H1 (cell line): ENCODE measurements at regions not wholly inside any gene's neighbourhood (a gene's known extent, or its start where the extent isn't known, plus 50 kb on each side); places are given as distances from the start of the nearest gene placed in this dataset.

Source experiments
- CTCF ChIA-PET: fragments of 300-600 bp; sonication (Branson Sonifier 250); formaldehyde crosslinking; loops from one replicate; lab custom pipeline; 2021; ENCODE audit not compliant: partially characterized antibody; lab: Charles Lee
- POLR2A ChIA-PET: fragments of 300-600 bp; sonication (Branson Sonifier 250); formaldehyde crosslinking; loops from one replicate; lab custom pipeline; 2021; ENCODE audit warnings: inconsistent platforms; ENCODE audit not compliant: partially characterized antibody; lab: Charles Lee
- DNase-seq, 2 experiments: peaks; one replicate each; pipeline versions ENCODE4 v3.0.0 to v3.0.0-alpha.2; 2010 to 2022; ENCODE audit warnings: low spot score in 2 of 2, low read depth in 1 of 2, mixed read lengths in 1 of 2
- FAIRE-seq: peaks from 2 replicates; lab custom pipeline; 2011; peaks lifted over from hg19 to GRCh38; lab: Jason Lieb, UNC
- H2AFZ ChIP-seq: 2 replicates; pipeline ENCODE4 v1.8.1; 2012; ENCODE audit warnings: low read length, inconsistent platforms
- H2AK5ac ChIP-seq: 2 replicates; pipeline ENCODE4 v1.6.1; 2013; ENCODE audit warnings: low read depth, low read length
- H2BK120ac ChIP-seq: replicated peaks from 2 replicates; pipeline ENCODE3; 2013; ENCODE audit warnings: low read depth, low read length, inconsistent platforms
- H2BK12ac ChIP-seq: 2 replicates; pipeline ENCODE4 v1.6.1; 2013; ENCODE audit warnings: low read depth, low read length
- H2BK15ac ChIP-seq: 2 replicates; pipeline ENCODE4 v1.6.1; 2013; ENCODE audit warnings: low read length
- H2BK20ac ChIP-seq: 2 replicates; pipeline ENCODE4 v1.6.1; 2013; ENCODE audit warnings: low read length
- H2BK5ac ChIP-seq: 2 replicates; pipeline ENCODE4 v1.6.1; 2013; ENCODE audit warnings: low read depth, low read length
- H3K14ac ChIP-seq: 2 replicates; pipeline ENCODE4 v1.6.1; 2013; ENCODE audit warnings: inconsistent platforms; ENCODE audit not compliant: insufficient read length
- H3K18ac ChIP-seq: 2 replicates; pipeline ENCODE4 v1.6.1; 2013; ENCODE audit warnings: low read length; ENCODE audit errors: extremely low read depth
- H3K23ac ChIP-seq: 2 replicates; pipeline ENCODE4 v1.6.1; 2013; ENCODE audit warnings: inconsistent platforms; ENCODE audit not compliant: insufficient read length
- H3K23me2 ChIP-seq: 2 replicates; pipeline ENCODE4 v1.6.1; 2013; ENCODE audit warnings: low read depth, low read length
- H3K27ac ChIP-seq: 2 replicates; pipeline ENCODE4 v1.6.1; 2011; ENCODE audit warnings: low read depth, low read length, inconsistent platforms
- H3K27me3 ChIP-seq, 4 experiments: replicated peaks in 1 of 4; 1 replicate in 1 of 4; 2 replicates in 3 of 4; pipeline versions ENCODE4 v1.6.1 to v1.8.1; 2011 to 2013; ENCODE audit warnings: low read length in 3 of 4, mild to moderate bottlenecking in 3 of 4, inconsistent platforms in 2 of 4, mixed read lengths in 2 of 4, moderate library complexity in 1 of 4; ENCODE audit not compliant: control insufficient read depth in 3 of 4, insufficient read depth in 3 of 4; ENCODE audit errors: extremely low read depth in 1 of 4
- H3K36me3 ChIP-seq, 4 experiments: 2 replicates each; pipeline versions ENCODE4 v1.6.1 to v1.8.1; 2011 to 2013; ENCODE audit warnings: mild to moderate bottlenecking in 4 of 4, low read length in 3 of 4, moderate library complexity in 2 of 4, control low read depth in 1 of 4, inconsistent platforms in 1 of 4; ENCODE audit not compliant: insufficient read depth in 4 of 4, control insufficient read depth in 2 of 4
- H3K4ac ChIP-seq: replicated peaks from 2 replicates; pipeline ENCODE3; 2013; ENCODE audit warnings: low read length, low read depth, mixed read lengths, inconsistent platforms; ENCODE audit not compliant: insufficient read length
- H3K4me1 ChIP-seq, 4 experiments: replicated peaks in 1 of 4; 1 replicate in 1 of 4; 2 replicates in 3 of 4; pipeline versions ENCODE4 v1.6.1 to v1.8.1; 2011 to 2013; ENCODE audit warnings: low read length in 3 of 4, inconsistent platforms in 2 of 4, mixed read lengths in 1 of 4; ENCODE audit not compliant: insufficient read depth in 4 of 4, control insufficient read depth in 3 of 4
- H3K4me2 ChIP-seq, 2 experiments: 2 replicates each; pipeline versions ENCODE4 v1.6.1 to v1.8.1; 2011 to 2013; ENCODE audit warnings: low read depth in 2 of 2, low read length in 2 of 2, control low read depth in 1 of 2, inconsistent platforms in 1 of 2, mild to moderate bottlenecking in 1 of 2; ENCODE audit not compliant: insufficient read depth in 1 of 2
- H3K4me3 ChIP-seq, 4 experiments: fragments of 200-600, 300-600 bp in 1 of 4; sonication (generic), shearing (Covaris generic), sonication (Bioruptor Twin) in 1 of 4; 2 replicates each; pipeline versions ENCODE4 v1.5.1 to v1.8.1; 2011 to 2016; ENCODE audit warnings: low read length in 4 of 4, low read depth in 3 of 4, control low read depth in 2 of 4, inconsistent platforms in 2 of 4, mild to moderate bottlenecking in 2 of 4, mixed read lengths in 1 of 4, moderate library complexity in 1 of 4; ENCODE audit not compliant: insufficient read depth in 2 of 4; ENCODE audit errors: extremely low read depth in 1 of 4
- H3K56ac ChIP-seq: replicated peaks from 2 replicates; pipeline ENCODE3; 2013; ENCODE audit warnings: low read depth, mild to moderate bottlenecking, mixed read lengths, low read length, inconsistent platforms; ENCODE audit not compliant: insufficient read length
- H3K79me1 ChIP-seq: 2 replicates; pipeline ENCODE4 v1.6.1; 2013; ENCODE audit warnings: low read depth, low read length, control low read depth
- H3K79me2 ChIP-seq, 2 experiments: 2 replicates each; pipeline versions ENCODE4 v1.6.1 to v1.8.1; 2012 to 2013; ENCODE audit warnings: low read length in 2 of 2, mild to moderate bottlenecking in 2 of 2, inconsistent platforms in 1 of 2; ENCODE audit not compliant: insufficient read depth in 2 of 2, control insufficient read depth in 1 of 2
- H3K9ac ChIP-seq, 4 experiments: replicated peaks in 1 of 4; 1 replicate in 1 of 4; 2 replicates in 3 of 4; pipeline versions ENCODE4 v1.6.1 to v1.8.1; 2011 to 2013; ENCODE audit warnings: low read depth in 3 of 4, low read length in 3 of 4, control low read depth in 2 of 4, mild to moderate bottlenecking in 2 of 4, moderate library complexity in 2 of 4, inconsistent platforms in 1 of 4; ENCODE audit errors: extremely low read depth in 1 of 4
- H3K9me3 ChIP-seq, 2 experiments: 2 replicates each; pipeline versions ENCODE4 v1.6.1 to v1.8.1; 2012 to 2013; ENCODE audit warnings: mild to moderate bottlenecking in 2 of 2, moderate library complexity in 2 of 2, control low read depth in 1 of 2, inconsistent platforms in 1 of 2, low read depth in 1 of 2, low read length in 1 of 2, mixed read lengths in 1 of 2; ENCODE audit not compliant: insufficient read depth in 2 of 2
- H4K20me1 ChIP-seq, 2 experiments: replicated peaks in 1 of 2; 2 replicates each; pipeline versions ENCODE3 to v1.8.1; 2011 to 2013; ENCODE audit warnings: inconsistent platforms in 2 of 2, low read length in 2 of 2, mild to moderate bottlenecking in 1 of 2; ENCODE audit not compliant: insufficient read depth in 2 of 2, control insufficient read depth in 1 of 2
- H4K5ac ChIP-seq: 2 replicates; pipeline ENCODE4 v1.6.1; 2013; ENCODE audit warnings: low read length, low read depth, mixed read lengths, inconsistent platforms; ENCODE audit not compliant: insufficient read length
- H4K8ac ChIP-seq: 2 replicates; pipeline ENCODE4 v1.8.0; 2013; ENCODE audit warnings: mild to moderate bottlenecking, moderate library complexity, low read length, inconsistent platforms; ENCODE audit not compliant: insufficient read depth; ENCODE audit errors: extremely low read depth
- H4K91ac ChIP-seq: replicated peaks from 2 replicates; pipeline ENCODE3; 2013; ENCODE audit warnings: low read length, mixed read lengths, inconsistent platforms; ENCODE audit not compliant: insufficient read length
- BCL11A ChIP-seq, 2 experiments: IDR thresholded peaks; one replicate each; pipeline ENCODE4 v1.6.1; 2011; ENCODE audit warnings: low read depth in 2 of 2, low read length in 2 of 2, mild to moderate bottlenecking in 2 of 2
- EZH2 ChIP-seq: fragments of 200-600 bp; sonication (generic); IDR thresholded peaks from 2 replicates; pipeline ENCODE4 v1.7.1; 2012; ENCODE audit warnings: low read depth, mild to moderate bottlenecking, moderate library complexity, low read length, inconsistent platforms; ENCODE audit not compliant: severe bottlenecking
- FOSL1 ChIP-seq: IDR thresholded peaks from 2 replicates; pipeline ENCODE4 v1.6.1; 2011; ENCODE audit warnings: mild to moderate bottlenecking, low read depth, low read length, moderate library complexity; ENCODE audit not compliant: insufficient read depth
- GABPA ChIP-seq: IDR thresholded peaks from 2 replicates; pipeline ENCODE4 v1.6.1; 2011; ENCODE audit warnings: mild to moderate bottlenecking, low read length, moderate library complexity, borderline replicate concordance; ENCODE audit not compliant: insufficient read depth
- GTF2F1 ChIP-seq: IDR thresholded peaks from 2 replicates; pipeline ENCODE4 v1.6.1; 2012; ENCODE audit warnings: low read depth, low read length, improper control_type of control experiment, borderline replicate concordance
- SIX5 ChIP-seq: IDR thresholded peaks from 2 replicates; pipeline ENCODE4 v1.6.1; 2011; ENCODE audit warnings: mild to moderate bottlenecking, low read depth, low read length
- ZNF274 ChIP-seq: IDR thresholded peaks from 2 replicates; pipeline ENCODE4 v1.7.0; 2012; ENCODE audit warnings: low read length, borderline replicate concordance; ENCODE audit errors: extremely low read depth
- TF ChIP-seq, protein P1 (sequence below): IDR thresholded peaks from 2 replicates; pipeline ENCODE4 v1.6.1; 2012; ENCODE audit warnings: inconsistent platforms
- TF ChIP-seq, protein P2 (sequence below): IDR thresholded peaks from 2 replicates; pipeline ENCODE4 v1.6.1; 2011; ENCODE audit warnings: low read length, improper control_type of control experiment

DNA sequence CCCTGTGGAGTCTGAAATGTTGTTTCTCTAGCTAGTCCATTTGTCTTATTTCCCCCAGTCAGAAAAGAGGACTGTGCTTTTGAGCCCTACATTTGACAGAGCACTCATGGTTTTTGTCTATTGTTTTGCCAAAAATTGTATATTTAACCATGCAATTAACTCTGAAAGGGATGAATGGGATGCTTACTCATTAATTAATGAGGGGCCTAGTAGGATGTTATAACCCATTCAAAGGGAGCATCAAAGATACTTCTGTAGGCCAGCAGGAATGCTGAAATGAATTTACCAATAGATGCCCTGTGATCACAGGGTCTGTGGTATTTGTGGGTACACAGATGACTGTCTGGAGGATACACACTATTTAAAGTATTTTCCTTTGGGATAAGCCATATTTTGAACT lies 147.7 kb downstream of the FCRL5 start:
- POLR2A ChIA-PET = no interaction called here
- H3K4me1 ChIP-seq = peaks cover 0 to 6% (median 3%) of the 10 kb centered on the region in 4 experiments; a peak in 4 of 7 replicates
- H3K4me2 ChIP-seq = no peak overlapping the region
- no peaks in the 10 kb centered on the region for H3K36me3 ChIP-seq
- no peak overlapping the region for H3K14ac ChIP-seq
- H3K9me3 ChIP-seq = no peaks in the 10 kb centered on the region
- no peaks in the 10 kb centered on the region for H4K20me1 ChIP-seq
- no peaks in the 10 kb centered on the region for H3K27me3 ChIP-seq
- H3K56ac ChIP-seq = no peak overlapping the region
- H2AK5ac ChIP-seq = no peak overlapping the region
- H3K79me1 ChIP-seq = no peaks in the 10 kb centered on the region
- no peak overlapping the region for H3K4ac ChIP-seq
- H3K18ac ChIP-seq = no peak overlapping the region
- H3K23ac ChIP-seq = no peak overlapping the region
- no peak overlapping the region for H2BK5ac ChIP-seq
- no peak overlapping the region for H3K27ac ChIP-seq
- H3K4me3 ChIP-seq = no peak overlapping the region
- no peak overlapping the region for H4K5ac ChIP-seq
- no peaks in the 10 kb centered on the region for H3K79me2 ChIP-seq
- CTCF ChIA-PET = interaction anchor here (0.7 to 4.0 kb wide), 3 partner anchors 11 to 79 kb away, joined by 3 to 15 read pairs (median 3); no protein-coding TSS in a partner anchor
- H2BK20ac ChIP-seq = no peak overlapping the region
- no peaks in the 10 kb centered on the region; the same call in 1 of the 2 replicates for H3K23me2 ChIP-seq
- H2AFZ ChIP-seq = 0 out of 2 replicates have a peak overlapping the region, but pooled peaks have one; percentile 7
- H2BK15ac ChIP-seq = no peak overlapping the region
- H3K9ac ChIP-seq = no peak overlapping the region
- no peak overlapping the region for H4K8ac ChIP-seq
- no peak overlapping the region for H4K91ac ChIP-seq
- FAIRE-seq (no peak), DNase-seq (no peak)
- TF ChIP-seq ZNF274 (no peak), SIX5 (no peak), FOSL1 (no peak), EZH2 (no peak), GABPA (no peak), BCL11A (IDR thresholded peaks at IDR 0.05; ENCODE audit: low read depth in 2 of 2, low read length in 2 of 2) (no peak), GTF2F1 (no peak)
- TF ChIP-seq, protein P1, sequence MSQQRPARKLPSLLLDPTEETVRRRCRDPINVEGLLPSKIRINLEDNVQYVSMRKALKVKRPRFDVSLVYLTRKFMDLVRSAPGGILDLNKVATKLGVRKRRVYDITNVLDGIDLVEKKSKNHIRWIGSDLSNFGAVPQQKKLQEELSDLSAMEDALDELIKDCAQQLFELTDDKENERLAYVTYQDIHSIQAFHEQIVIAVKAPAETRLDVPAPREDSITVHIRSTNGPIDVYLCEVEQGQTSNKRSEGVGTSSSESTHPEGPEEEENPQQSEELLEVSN = no peak
- TF ChIP-seq, protein P2, sequence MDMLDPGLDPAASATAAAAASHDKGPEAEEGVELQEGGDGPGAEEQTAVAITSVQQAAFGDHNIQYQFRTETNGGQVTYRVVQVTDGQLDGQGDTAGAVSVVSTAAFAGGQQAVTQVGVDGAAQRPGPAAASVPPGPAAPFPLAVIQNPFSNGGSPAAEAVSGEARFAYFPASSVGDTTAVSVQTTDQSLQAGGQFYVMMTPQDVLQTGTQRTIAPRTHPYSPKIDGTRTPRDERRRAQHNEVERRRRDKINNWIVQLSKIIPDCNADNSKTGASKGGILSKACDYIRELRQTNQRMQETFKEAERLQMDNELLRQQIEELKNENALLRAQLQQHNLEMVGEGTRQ = no peak
- H2BK12ac ChIP-seq = no peak overlapping the region
- H2BK120ac ChIP-seq = no peak overlapping the region
